ENCODE measurements at regions not wholly inside any gene's neighbourhood (a gene's known extent, or its start where the extent isn't known, plus 50 kb on each side); places are given as distances from the start of the nearest gene placed in this dataset.

- TF ChIP-seq POLR2A (IDR thresholded peaks at IDR 0.05), result no peak
- TF ChIP-seq CTCF (IDR thresholded peaks at IDR 0.05), result no peak
Observed at GRCh38 chr13:107157271-107157670, 589.3 kb upstream of the ARGLU1 start.

Data from breast epithelium (tissue), 3 donors.